H9 (cell line): ENCODE measurements at regions not wholly inside any gene's neighbourhood (a gene's known extent, or its start where the extent isn't known, plus 50 kb on each side); places are given as distances from the start of the nearest gene placed in this dataset.

Experiments
- DNase-seq: peaks from one replicate; pipeline ENCODE4 v3.0.0-alpha.2; 2017
- H2AFZ ChIP-seq: one replicate; pipeline ENCODE4 v1.6.1; 2013; ENCODE audit warnings: mild to moderate bottlenecking, low read length, control low read depth, moderate library complexity
- H2AK5ac ChIP-seq: 2 replicates; pipeline ENCODE4 v1.6.1; 2013; ENCODE audit warnings: low read length, control low read depth, mixed read lengths; ENCODE audit not compliant: insufficient read length
- H2BK120ac ChIP-seq: one replicate; pipeline ENCODE4 v1.6.1; 2013; ENCODE audit warnings: low read depth, mild to moderate bottlenecking, low read length, control low read depth, inconsistent platforms; ENCODE audit not compliant: poor library complexity, severe bottlenecking
- H2BK12ac ChIP-seq: 2 replicates; pipeline ENCODE4 v1.6.1; 2013; ENCODE audit warnings: low read length, control low read depth, mixed read lengths, low read depth; ENCODE audit not compliant: insufficient read length
- H2BK15ac ChIP-seq: 2 replicates; pipeline ENCODE4 v1.6.1; 2013; ENCODE audit warnings: low read depth, low read length, control low read depth
- H2BK20ac ChIP-seq: one replicate; pipeline ENCODE4 v1.6.1; 2013; ENCODE audit warnings: low read depth, mild to moderate bottlenecking, low read length, control low read depth, inconsistent platforms; ENCODE audit not compliant: poor library complexity, severe bottlenecking
- H2BK5ac ChIP-seq: 2 replicates; pipeline ENCODE4 v1.6.1; 2013; ENCODE audit warnings: low read length, control low read depth, mixed read lengths; ENCODE audit not compliant: insufficient read length
- H3K14ac ChIP-seq: 2 replicates; pipeline ENCODE4 v1.6.1; 2013; ENCODE audit warnings: low read length, control low read depth; ENCODE audit not compliant: insufficient read depth
- H3K18ac ChIP-seq: 2 replicates; pipeline ENCODE4 v1.6.1; 2013; ENCODE audit warnings: low read depth, mild to moderate bottlenecking, mixed read lengths, low read length, control low read depth; ENCODE audit not compliant: insufficient read length
- H3K23ac ChIP-seq: 2 replicates; pipeline ENCODE4 v1.6.1; 2013; ENCODE audit warnings: low read length, control low read depth, mixed read lengths, low read depth; ENCODE audit not compliant: insufficient read length
- H3K23me2 ChIP-seq: 2 replicates; pipeline ENCODE4 v1.6.1; 2013; ENCODE audit warnings: low read depth, mild to moderate bottlenecking, mixed read lengths, low read length, control low read depth; ENCODE audit not compliant: insufficient read length, poor library complexity, severe bottlenecking
- H3K27ac ChIP-seq: 2 replicates; pipeline ENCODE4 v1.5.1; 2013; ENCODE audit warnings: low read length, control low read depth, mixed read lengths, low read depth; ENCODE audit not compliant: insufficient read length
- H3K27me3 ChIP-seq: 2 replicates; pipeline ENCODE4 v1.6.1; 2013; ENCODE audit warnings: low read length, control low read depth, inconsistent platforms; ENCODE audit not compliant: insufficient read depth
- H3K4ac ChIP-seq: 2 replicates; pipeline ENCODE4 v1.6.1; 2013; ENCODE audit warnings: low read depth, mild to moderate bottlenecking, control low read depth, inconsistent platforms, low read length, moderate library complexity
- H3K4me1 ChIP-seq: 2 replicates; pipeline ENCODE4 v1.6.1; 2013; ENCODE audit warnings: low read length, control low read depth, inconsistent platforms; ENCODE audit not compliant: insufficient read depth
- H3K4me2 ChIP-seq: 2 replicates; pipeline ENCODE4 v1.6.1; 2013; ENCODE audit warnings: low read length, control low read depth, mixed read lengths; ENCODE audit not compliant: insufficient read length, insufficient read depth
- H3K56ac ChIP-seq: 2 replicates; pipeline ENCODE4 v1.6.1; 2013; ENCODE audit warnings: low read depth, mild to moderate bottlenecking, mixed read lengths, low read length, control low read depth; ENCODE audit not compliant: insufficient read length
- H3K79me1 ChIP-seq: 2 replicates; pipeline ENCODE4 v1.6.1; 2013; ENCODE audit warnings: low read depth, mild to moderate bottlenecking, moderate library complexity, low read length, control low read depth, inconsistent platforms; ENCODE audit not compliant: insufficient read depth, poor library complexity, severe bottlenecking
- H3K79me2 ChIP-seq: 2 replicates; pipeline ENCODE4 v1.6.1; 2013; ENCODE audit warnings: low read length, control low read depth, inconsistent platforms; ENCODE audit not compliant: insufficient read depth
- H3K9ac ChIP-seq: 2 replicates; pipeline ENCODE4 v1.6.1; 2013; ENCODE audit warnings: low read length, control low read depth, mixed read lengths; ENCODE audit not compliant: insufficient read length; ENCODE audit errors: extremely low read depth
- H3K9me3 ChIP-seq: one replicate; pipeline ENCODE4 v1.6.1; 2013; ENCODE audit warnings: low read depth, low read length, inconsistent platforms; ENCODE audit not compliant: control insufficient read depth
- H3T11ph ChIP-seq: one replicate; pipeline ENCODE4 v1.6.1; 2013; ENCODE audit warnings: mild to moderate bottlenecking, low read length, control low read depth, inconsistent platforms
- H4K20me1 ChIP-seq: one replicate; pipeline ENCODE4 v1.6.1; 2013; ENCODE audit not compliant: control insufficient read depth, insufficient read length, insufficient read depth
- H4K5ac ChIP-seq: 2 replicates; pipeline ENCODE4 v1.6.1; 2013; ENCODE audit warnings: low read depth, mild to moderate bottlenecking, mixed read lengths, low read length, control low read depth; ENCODE audit not compliant: insufficient read length
- H4K8ac ChIP-seq: replicated peaks from 2 replicates; pipeline ENCODE4 v1.6.1; 2013; ENCODE audit warnings: low read length, control low read depth, mixed read lengths, low read depth; ENCODE audit not compliant: insufficient read length
- H4K91ac ChIP-seq: 2 replicates; pipeline ENCODE4 v1.6.1; 2013; ENCODE audit warnings: low read depth, mild to moderate bottlenecking, moderate library complexity, mixed read lengths, low read length, control low read depth; ENCODE audit not compliant: insufficient read length
- H3K27ac Mint-ChIP-seq, 3 experiments: 2 replicates in 2 of 3; 3 replicates in 1 of 3; pipeline ENCODE4 v1.8.0; 2020 to 2021; ENCODE audit warnings: mixed read lengths in 3 of 3, mild to moderate bottlenecking in 1 of 3, moderate library complexity in 1 of 3
- H3K27me3 Mint-ChIP-seq: 2 replicates; pipeline ENCODE4 v1.8.0; 2021; ENCODE audit warnings: low read depth, mild to moderate bottlenecking, moderate library complexity, mixed read lengths
- H3K36me3 Mint-ChIP-seq, 3 experiments: 2 replicates in 2 of 3; 3 replicates in 1 of 3; pipeline ENCODE4 v1.8.0; 2020 to 2021; ENCODE audit warnings: low read depth in 3 of 3, mixed read lengths in 3 of 3; ENCODE audit not compliant: insufficient read depth in 1 of 3
- H3K4me1 Mint-ChIP-seq, 2 experiments: 2 replicates each; pipeline ENCODE4 v1.8.0; 2020; ENCODE audit warnings: mixed read lengths in 2 of 2
- H3K4me3 Mint-ChIP-seq, 2 experiments: 2 replicates in 1 of 2; 3 replicates in 1 of 2; pipeline ENCODE4 v1.8.0; 2020 to 2021; ENCODE audit warnings: mild to moderate bottlenecking in 2 of 2, mixed read lengths in 2 of 2, moderate library complexity in 1 of 2
- H3K9me3 Mint-ChIP-seq, 2 experiments: 2 replicates in 1 of 2; 3 replicates in 1 of 2; pipeline ENCODE4 v1.8.0; 2020; ENCODE audit warnings: mild to moderate bottlenecking in 2 of 2, mixed read lengths in 2 of 2, moderate library complexity in 1 of 2
- CTCF ChIP-seq: fragments of 200-600 bp; sonication (generic); conservative IDR thresholded peaks from 3 replicates; pipeline ENCODE4 v1.8.0; 2021; ENCODE audit warnings: antibody characterized with exemption, mild to moderate bottlenecking
- WGBS: extraction: QIAGEN DNeasy Blood & Tissue Kit; methylation state at CpG from one replicate; pipeline ENCODE4 v1.1.7; 2013; ENCODE audit warnings: missing lambda C conversion rate, low lambda C conversion rate, mixed read lengths; ENCODE audit not compliant: insufficient read length; ENCODE audit errors: extremely low coverage; 5-methylcytosine and 5-hydroxymethylcytosine counted together

GRCh38 chr10:28360175-28360574 lies 57.3 kb upstream of the MPP7 start:
- no peaks in the 10 kb centered on the region for H4K20me1 ChIP-seq
- H3K23me2 ChIP-seq, result peaks cover 2% of the 10 kb centered on the region
- H3K4me2 ChIP-seq, result no peak overlapping the region
- H3K23ac ChIP-seq, result no peak overlapping the region
- no peaks in the 10 kb centered on the region for H3K9me3 ChIP-seq
- no peak overlapping the region for H3K4me3 Mint-ChIP-seq
- no peak overlapping the region for H3K9ac ChIP-seq
- H3K4me1 Mint-ChIP-seq, result no peaks in the 10 kb centered on the region
- no peak overlapping the region for H2BK15ac ChIP-seq
- no peak overlapping the region for H2BK12ac ChIP-seq
- H3K56ac ChIP-seq, result no peak overlapping the region
- TF ChIP-seq CTCF, result no peak
- H2AK5ac ChIP-seq, result no peak overlapping the region
- no peaks in the 10 kb centered on the region for H3K27me3 Mint-ChIP-seq
- H2AFZ ChIP-seq, result no peak overlapping the region
- no peak overlapping the region for H2BK5ac ChIP-seq
- no peak overlapping the region for H3K27ac Mint-ChIP-seq
- no peaks in the 10 kb centered on the region for H3K27me3 ChIP-seq
- no peaks in the 10 kb centered on the region for H3K4me1 ChIP-seq
- H3K27ac ChIP-seq, result no peak overlapping the region
- H2BK120ac ChIP-seq, result no peak overlapping the region
- no peaks in the 10 kb centered on the region for H3K79me2 ChIP-seq
- no peaks in the 10 kb centered on the region for H3K79me1 ChIP-seq
- no peak overlapping the region for H4K8ac ChIP-seq
- no peak overlapping the region for H2BK20ac ChIP-seq
- no CpG with 5 or more reads among the region's 4 CpGs for WGBS
- no peaks in the 10 kb centered on the region; a peak in 1 of 5 replicates for H3K9me3 Mint-ChIP-seq
- no peak overlapping the region for H3K14ac ChIP-seq
- no peak overlapping the region for H4K5ac ChIP-seq
- no peaks in the 10 kb centered on the region for H3K36me3 Mint-ChIP-seq
- no peak overlapping the region for H3K18ac ChIP-seq
- DNase-seq, result no peak
- no peak overlapping the region for H3K4ac ChIP-seq
- H4K91ac ChIP-seq, result no peak overlapping the region
- H3T11ph ChIP-seq, result no peak overlapping the region
